CD1c-positive myeloid dendritic cell (primary cell): ENCODE measurements at regions not wholly inside any gene's neighbourhood (a gene's known extent, or its start where the extent isn't known, plus 50 kb on each side); places are given as distances from the start of the nearest gene placed in this dataset.

Experiments used
- DNase-seq: peaks from one replicate; pipeline ENCODE4 v3.0.0-alpha.2; 2016; ENCODE audit errors: extremely low spot score

- no peak for DNase-seq
These were observed 466.2 kb downstream of the TSN start for GRCh38 chr2:122221665-122222064.

GRCh38 chr2:122231296-122231695 lies 475.8 kb downstream of the TSN start:
- no peak for DNase-seq

DNA sequence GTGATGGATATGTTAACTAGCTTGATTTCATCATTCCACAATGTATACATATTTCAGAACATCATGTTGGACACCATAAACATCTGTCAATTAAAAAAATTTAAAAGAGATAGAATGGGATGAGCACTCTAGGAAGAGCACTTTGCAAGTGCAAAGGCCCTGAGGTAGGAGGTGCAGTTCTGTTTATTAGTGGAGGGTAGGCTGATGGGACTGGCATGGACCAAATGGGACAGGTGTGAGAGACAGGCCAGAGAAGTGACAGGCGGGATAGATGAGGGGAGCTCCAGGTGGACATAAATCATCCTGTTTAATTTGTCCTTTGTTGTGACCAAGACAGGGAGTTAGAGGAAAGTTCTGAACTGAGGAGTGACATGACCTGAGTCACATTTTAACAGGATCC lies 477.9 kb downstream of the TSN start:
- no peak for DNase-seq

GRCh38 chr2:122236152-122236874 lies 480.9 kb downstream of the TSN start:
- DNase-seq = no peak

GRCh38 chr2:122236925-122237324 lies 481.5 kb downstream of the TSN start:
- DNase-seq = no peak

DNA sequence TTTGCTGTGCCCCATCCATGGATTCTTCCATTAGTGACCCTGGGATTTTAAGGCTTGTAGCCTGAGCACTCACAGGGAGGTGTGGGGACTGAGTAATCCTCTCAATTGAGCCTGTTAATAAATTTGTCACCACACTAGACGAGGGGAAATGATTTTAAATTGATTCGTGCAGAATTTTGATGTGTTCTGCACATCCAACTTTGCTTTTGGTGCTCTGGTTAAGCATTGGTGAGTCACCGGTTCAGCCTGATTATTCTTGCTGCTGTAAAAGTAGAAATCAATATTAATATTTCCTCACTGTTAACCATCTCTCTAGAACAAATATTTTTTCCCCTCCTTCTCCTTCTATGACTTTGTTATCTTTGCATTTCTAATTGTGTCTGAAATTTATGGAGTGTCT lies 482.0 kb downstream of the TSN start:
- no peak for DNase-seq

DNA sequence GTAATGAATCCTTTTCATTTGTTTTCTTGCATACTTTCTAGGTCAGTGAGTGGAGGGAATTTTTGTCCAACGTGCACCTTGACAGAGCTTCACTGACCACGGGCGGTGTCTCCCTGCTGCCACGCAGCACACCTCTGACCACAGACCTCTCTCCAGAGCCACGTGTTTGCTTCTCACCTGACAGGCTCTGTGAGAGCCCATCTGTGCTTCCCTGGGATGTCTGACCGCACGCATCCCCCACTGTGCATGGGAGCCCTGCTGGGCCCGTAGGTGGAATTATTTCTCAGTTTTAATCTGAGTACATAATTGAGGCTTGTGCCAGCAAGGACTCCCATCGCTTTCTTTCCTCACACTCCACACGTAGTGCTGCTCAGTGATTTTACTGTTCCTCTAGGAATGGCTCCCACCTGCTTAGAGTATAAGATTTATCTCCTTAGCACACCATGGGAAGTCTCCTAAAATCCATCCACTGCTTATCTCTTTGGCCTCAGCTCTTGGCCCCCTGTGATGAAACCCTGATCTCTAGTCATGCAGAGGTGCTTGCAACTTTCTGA lies 482.6 kb downstream of the TSN start:
- DNase-seq = no peak

DNA sequence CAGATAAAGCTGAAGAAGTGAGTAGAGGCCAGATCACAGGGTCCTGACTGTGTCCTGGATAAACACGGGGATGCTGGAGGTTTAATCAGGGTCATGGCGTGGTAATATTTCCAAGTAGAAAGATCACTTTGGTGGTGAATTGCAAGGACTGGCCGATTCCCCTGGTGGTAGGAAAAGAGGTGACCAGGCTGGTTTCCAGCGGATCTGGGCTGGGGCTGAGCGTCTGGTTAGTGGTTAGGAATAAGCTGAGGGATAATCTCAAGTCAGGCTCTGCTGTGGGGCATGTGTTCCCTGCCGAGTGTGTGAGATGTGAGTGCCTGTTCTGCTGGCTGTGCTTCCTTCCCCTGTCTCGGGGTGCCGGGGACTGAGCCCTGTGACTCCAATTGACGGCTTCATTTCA lies 484.0 kb downstream of the TSN start:
- no peak for DNase-seq

- DNase-seq = no peak
These were observed 489.3 kb downstream of the TSN start for GRCh38 chr2:122244598-122245229.

GRCh38 chr2:122249673-122250072 lies 494.2 kb downstream of the TSN start:
- DNase-seq = no peak

DNA sequence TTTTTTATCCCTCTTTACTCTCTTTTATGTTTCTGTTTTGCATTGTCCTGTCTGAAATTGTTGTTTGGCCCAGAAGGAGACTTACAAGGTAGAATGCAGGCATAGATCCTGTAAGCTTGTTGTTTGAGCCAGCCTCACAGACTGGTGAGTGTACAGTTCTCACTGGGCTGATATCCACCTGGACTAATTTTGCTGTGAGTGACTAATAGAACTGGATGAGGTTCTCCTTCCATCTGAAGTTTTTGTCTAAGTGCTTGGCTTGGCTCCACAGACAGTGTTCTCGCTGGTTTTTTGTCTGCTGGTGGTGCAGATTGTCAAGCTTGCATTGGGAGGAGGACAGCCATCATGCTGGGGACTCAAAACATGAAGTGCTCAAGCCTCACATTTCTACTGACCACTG lies 495.7 kb downstream of the TSN start:
- no peak for DNase-seq

DNA sequence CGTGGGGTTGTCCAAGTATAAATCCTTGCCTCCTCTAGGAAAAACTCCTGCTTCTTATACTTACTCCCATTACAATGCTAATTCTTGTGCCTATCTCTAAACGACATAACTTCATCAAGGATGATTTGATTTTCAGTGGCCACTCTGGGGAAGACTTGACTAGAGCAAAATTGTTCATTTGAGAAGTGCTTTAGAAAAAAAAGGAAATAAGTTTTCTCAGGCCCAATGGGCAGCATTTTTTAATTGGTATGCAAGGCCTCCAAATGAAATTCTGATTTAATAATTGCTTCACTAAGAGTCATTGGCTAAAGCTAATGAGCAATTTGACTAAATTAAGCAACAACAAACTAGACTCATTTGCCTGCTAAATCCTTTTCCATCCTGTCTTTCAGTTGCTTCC lies 496.1 kb downstream of the TSN start:
- DNase-seq = no peak

GRCh38 chr2:122255924-122256323 lies 500.5 kb downstream of the TSN start:
- no peak for DNase-seq

DNA sequence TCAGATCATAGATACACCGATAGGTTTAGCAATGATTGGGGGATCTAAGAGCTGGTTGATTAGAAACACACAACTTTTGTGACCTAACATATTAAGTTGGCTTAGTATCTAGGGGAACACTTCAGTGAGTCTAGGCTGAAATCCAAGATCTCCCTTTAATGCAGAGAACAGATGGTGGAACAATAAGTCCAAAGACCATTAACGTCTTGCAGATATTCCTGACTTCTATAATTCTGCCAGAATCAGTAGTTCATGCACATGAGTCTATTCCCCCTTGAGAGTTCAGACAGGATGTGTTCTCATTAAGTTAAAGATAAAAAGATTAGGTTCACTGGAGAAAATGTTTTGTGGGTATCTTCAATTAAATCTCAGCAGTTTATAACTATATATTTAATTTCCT lies 506.5 kb downstream of the TSN start:
- no peak for DNase-seq

DNA sequence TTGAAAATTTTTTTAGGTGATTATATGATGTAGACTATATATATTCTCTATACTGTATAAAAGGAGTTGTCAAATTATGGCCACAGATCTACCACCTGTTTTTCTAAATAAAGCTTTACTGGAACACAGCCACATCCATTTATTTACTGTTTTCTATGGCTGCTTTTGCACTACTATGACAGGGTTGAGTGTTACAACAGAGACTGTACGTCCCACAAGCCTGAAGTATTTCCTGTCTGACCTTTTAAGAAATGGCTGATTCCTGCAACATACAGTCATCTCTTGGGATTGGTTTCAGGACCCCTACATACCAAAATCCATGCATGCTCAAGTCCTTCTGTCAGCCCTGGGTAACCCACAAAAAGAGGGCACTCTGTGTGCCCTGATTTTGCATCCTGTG lies 508.3 kb downstream of the TSN start:
- no peak for DNase-seq

DNA sequence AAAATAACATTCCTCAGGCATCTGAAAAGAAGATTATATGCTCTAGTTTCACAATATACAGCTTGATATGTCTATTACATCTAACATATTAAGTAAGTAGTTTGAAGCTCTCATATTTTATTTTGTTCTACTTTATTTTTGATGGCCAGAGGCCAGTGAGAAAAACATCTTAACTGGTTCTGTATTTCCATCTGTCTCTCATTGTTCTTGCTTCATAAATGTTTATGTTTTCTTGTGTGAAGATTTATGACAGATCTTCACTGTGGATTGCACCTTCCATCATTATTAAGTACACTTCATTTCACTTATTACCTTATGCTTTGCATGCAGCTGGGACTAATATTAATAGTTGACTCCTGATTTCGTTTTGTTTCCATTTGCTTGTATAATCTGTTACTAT lies 511.2 kb downstream of the TSN start:
- DNase-seq = no peak

DNA sequence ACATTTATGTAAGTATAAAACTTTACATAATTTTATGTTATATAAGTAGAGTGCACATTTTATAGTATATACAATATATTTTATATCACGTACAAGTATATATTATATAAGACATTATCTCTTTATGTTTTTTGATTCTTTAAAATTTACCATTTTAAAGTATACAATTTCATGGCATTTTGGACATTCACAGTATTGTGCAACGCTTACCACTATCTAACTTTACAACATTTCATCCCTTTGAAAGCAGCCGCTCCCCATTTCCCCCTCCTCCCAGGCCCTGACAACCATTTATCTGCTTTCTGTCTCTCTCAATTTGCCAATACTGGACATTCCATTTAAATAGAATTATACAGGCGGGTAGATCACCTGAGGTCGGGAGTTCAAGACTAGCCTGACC lies 512.5 kb downstream of the TSN start:
- no peak for DNase-seq

GRCh38 chr2:122273785-122274419 lies 518.5 kb downstream of the TSN start:
- no peak for DNase-seq

DNA sequence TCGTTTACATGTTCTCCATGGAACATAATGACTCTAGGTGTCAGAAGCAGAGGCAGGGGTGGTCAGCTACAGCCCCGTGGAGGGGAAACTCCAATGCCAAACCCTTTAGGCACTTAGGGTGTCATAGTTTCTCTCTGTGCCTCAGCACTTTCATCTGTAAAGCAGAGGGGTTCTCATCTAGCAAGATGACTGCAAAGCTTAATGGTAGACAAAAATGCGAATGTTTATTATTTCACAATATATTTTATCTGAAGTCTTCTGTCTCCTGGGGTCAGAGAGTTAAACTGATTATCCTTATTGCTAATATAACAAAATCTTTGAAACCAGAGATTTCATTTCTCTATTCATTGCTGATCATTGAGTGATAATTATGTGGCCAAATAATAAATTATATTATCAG lies 522.5 kb downstream of the TSN start:
- no peak for DNase-seq

GRCh38 chr2:122300758-122301157 lies 545.3 kb downstream of the TSN start:
- no peak for DNase-seq

DNA sequence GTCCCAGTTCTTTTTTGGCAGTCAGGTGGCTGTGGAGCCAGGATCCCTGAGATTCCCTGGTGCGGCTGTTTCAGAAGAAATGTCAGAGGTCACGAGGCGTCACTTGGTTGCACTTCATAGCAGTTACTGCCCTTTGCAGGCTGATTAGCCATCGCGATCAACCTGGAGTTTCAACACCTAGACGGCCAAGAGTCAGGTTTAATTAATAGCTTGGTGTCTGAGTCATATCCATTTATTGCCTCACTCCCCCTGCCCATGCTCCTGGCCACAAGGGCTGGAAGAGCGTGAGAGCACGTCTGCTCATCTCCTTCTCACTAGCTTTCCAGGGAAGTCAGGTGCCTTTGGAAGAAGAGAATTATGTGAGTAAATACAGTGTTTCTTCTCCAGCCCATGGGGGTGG lies 552.3 kb downstream of the TSN start:
- DNase-seq = no peak

DNA sequence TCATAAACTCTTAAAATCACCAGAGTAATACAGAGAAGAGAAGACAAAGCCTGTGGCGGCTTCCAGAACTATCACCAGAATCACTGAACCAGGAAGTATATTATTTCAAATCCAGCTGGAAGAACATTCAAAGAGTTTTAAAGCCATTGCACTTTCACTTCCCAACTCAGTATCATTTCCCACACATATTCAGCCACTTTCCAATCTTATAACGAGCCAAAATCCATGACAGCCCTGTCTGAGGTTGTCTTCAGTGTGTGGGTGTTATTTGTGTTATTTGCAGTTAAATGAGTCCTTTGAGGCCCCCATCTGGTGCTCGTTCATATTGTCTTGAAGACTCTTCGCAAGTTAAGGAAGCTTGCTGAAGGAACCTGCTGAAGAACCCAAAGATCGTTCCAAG lies 559.9 kb downstream of the TSN start:
- no peak for DNase-seq

GRCh38 chr2:122319539-122320132 lies 564.2 kb downstream of the TSN start:
- DNase-seq = no peak
